Eye (tissue), 1 donor: ENCODE measurements at regions not wholly inside any gene's neighbourhood (a gene's known extent, or its start where the extent isn't known, plus 50 kb on each side); places are given as distances from the start of the nearest gene placed in this dataset.

ENCODE experiments used
- DNase-seq: peaks from one replicate; pipeline ENCODE4 v3.0.0-alpha.2; 2015

- DNase-seq: no peak
These were observed 1381.9 kb downstream of the EFNB2 start for GRCh38 chr13:105153611-105154010.

GRCh38 chr13:105151639-105152038, 1383.8 kb downstream of the EFNB2 start:
- no peak for DNase-seq

- DNase-seq: no peak
These were observed 1388.0 kb downstream of the EFNB2 start for GRCh38 chr13:105147461-105147860.

GRCh38 chr13:105144936-105145335, 1390.5 kb downstream of the EFNB2 start:
- no peak for DNase-seq

GRCh38 chr13:105144020-105144419, 1391.4 kb downstream of the EFNB2 start:
- no peak for DNase-seq

- DNase-seq: no peak
These were observed 1392.9 kb downstream of the EFNB2 start for GRCh38 chr13:105142556-105142955.

- peak; percentile 34 for DNase-seq
These were observed 1395.8 kb downstream of the EFNB2 start for GRCh38 chr13:105139380-105140285.

- no peak for DNase-seq
These were observed 1396.4 kb downstream of the EFNB2 start for GRCh38 chr13:105139048-105139379.

GRCh38 chr13:105135852-105136615, 1399.4 kb downstream of the EFNB2 start:
- DNase-seq: no peak

- DNase-seq: no peak
These were observed 1407.7 kb downstream of the EFNB2 start for GRCh38 chr13:105127732-105128131.

GRCh38 chr13:105121221-105121620, 1414.2 kb downstream of the EFNB2 start:
- DNase-seq: no peak

GRCh38 chr13:105118426-105118985, 1417.0 kb downstream of the EFNB2 start:
- DNase-seq: no peak

GRCh38 chr13:105116966-105117365, 1418.5 kb downstream of the EFNB2 start:
- DNase-seq: peak; percentile 10

- no peak for DNase-seq
These were observed 1422.9 kb downstream of the EFNB2 start for GRCh38 chr13:105112561-105112960.

GRCh38 chr13:105107781-105108180, 1427.7 kb downstream of the EFNB2 start:
- DNase-seq: no peak

GRCh38 chr13:105105471-105105870, 1430.0 kb downstream of the EFNB2 start:
- no peak for DNase-seq

GRCh38 chr13:105097521-105097920, 1437.9 kb downstream of the EFNB2 start:
- no peak for DNase-seq

- no peak for DNase-seq
These were observed 1445.4 kb downstream of the EFNB2 start for GRCh38 chr13:105089858-105090643.

- DNase-seq: peak; percentile 6
These were observed 1447.5 kb downstream of the EFNB2 start for GRCh38 chr13:105087945-105088344.

GRCh38 chr13:105084931-105085330, 1450.5 kb downstream of the EFNB2 start:
- DNase-seq: no peak

- DNase-seq: peak; percentile 64
These were observed 1451.5 kb downstream of the EFNB2 start for GRCh38 chr13:105083992-105084391.

GRCh38 chr13:105074755-105075154, 1460.7 kb downstream of the EFNB2 start:
- DNase-seq: no peak

GRCh38 chr13:105073041-105073440, 1462.4 kb downstream of the EFNB2 start:
- no peak for DNase-seq
